ENCODE measurements at regions not wholly inside any gene's neighbourhood (a gene's known extent, or its start where the extent isn't known, plus 50 kb on each side); places are given as distances from the start of the nearest gene placed in this dataset.

DNA sequence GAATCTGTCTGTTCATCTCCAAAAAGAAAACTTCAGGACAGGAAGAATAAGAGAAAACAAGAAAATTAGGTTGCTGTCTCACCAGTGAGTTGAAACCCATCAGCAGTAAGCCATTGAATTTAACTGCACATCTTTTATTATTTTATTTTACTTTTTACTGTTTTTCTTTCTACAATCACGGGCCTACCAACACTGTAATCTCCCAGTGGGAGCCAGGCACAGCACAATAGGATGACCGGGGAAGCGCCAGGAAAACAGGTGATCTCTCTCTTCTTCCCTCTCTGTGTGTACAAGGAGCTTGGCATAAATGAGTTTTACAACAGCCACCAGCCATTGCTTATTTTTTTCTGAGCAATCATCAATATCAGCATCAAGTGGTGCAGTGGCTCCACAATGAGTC, 113.1 kb upstream of the ESRRG start:
- TF ChIP-seq, protein P1, sequence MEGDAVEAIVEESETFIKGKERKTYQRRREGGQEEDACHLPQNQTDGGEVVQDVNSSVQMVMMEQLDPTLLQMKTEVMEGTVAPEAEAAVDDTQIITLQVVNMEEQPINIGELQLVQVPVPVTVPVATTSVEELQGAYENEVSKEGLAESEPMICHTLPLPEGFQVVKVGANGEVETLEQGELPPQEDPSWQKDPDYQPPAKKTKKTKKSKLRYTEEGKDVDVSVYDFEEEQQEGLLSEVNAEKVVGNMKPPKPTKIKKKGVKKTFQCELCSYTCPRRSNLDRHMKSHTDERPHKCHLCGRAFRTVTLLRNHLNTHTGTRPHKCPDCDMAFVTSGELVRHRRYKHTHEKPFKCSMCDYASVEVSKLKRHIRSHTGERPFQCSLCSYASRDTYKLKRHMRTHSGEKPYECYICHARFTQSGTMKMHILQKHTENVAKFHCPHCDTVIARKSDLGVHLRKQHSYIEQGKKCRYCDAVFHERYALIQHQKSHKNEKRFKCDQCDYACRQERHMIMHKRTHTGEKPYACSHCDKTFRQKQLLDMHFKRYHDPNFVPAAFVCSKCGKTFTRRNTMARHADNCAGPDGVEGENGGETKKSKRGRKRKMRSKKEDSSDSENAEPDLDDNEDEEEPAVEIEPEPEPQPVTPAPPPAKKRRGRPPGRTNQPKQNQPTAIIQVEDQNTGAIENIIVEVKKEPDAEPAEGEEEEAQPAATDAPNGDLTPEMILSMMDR (conservative IDR thresholded peaks at IDR 0.05 in 1 of 2, IDR thresholded peaks at IDR 0.05 in 1 of 2; ENCODE audit: low read depth in 1 of 2, low read length in 2 of 2): no peak
- no peak for TF ChIP-seq EZH2 (IDR thresholded peaks at IDR 0.05; ENCODE audit: low read length, missing control alignments)

All from fibroblast of lung (primary cell).